BLaER1 treated with 17β-estradiol and CSF1 and Interleukin-3, amounts not matched to agents 10 nM and 100 nM (cell line): ENCODE measurements at regions not wholly inside any gene's neighbourhood (a gene's known extent, or its start where the extent isn't known, plus 50 kb on each side); places are given as distances from the start of the nearest gene placed in this dataset.
A peak's percentile ranks its signal among the peaks of the same experiment; 100 is the strongest.

Source experiments
- H3K27ac ChIP-seq, 11 experiments: shearing (Covaris generic); formaldehyde crosslinking; 2 replicates each; pipeline ENCODE4 v1.8.1; 2022
- H3K27me3 ChIP-seq, 11 experiments: shearing (Covaris generic); formaldehyde crosslinking; 2 replicates each; pipeline ENCODE4 v1.8.1; 2022
- H3K36me3 ChIP-seq, 11 experiments: shearing (Covaris generic); formaldehyde crosslinking; 2 replicates each; pipeline ENCODE4 v1.8.1; 2022
- H3K4me1 ChIP-seq, 10 experiments: shearing (Covaris generic); formaldehyde crosslinking; 2 replicates each; pipeline ENCODE4 v1.8.1; 2022
- H3K4me2 ChIP-seq, 11 experiments: shearing (Covaris generic); formaldehyde crosslinking; 2 replicates each; pipeline ENCODE4 v1.8.1; 2022
- H3K4me3 ChIP-seq, 10 experiments: shearing (Covaris generic); formaldehyde crosslinking; 2 replicates each; pipeline ENCODE4 v1.8.1; 2022
- H3K9ac ChIP-seq, 11 experiments: shearing (Covaris generic); formaldehyde crosslinking; 2 replicates each; pipeline ENCODE4 v1.8.1; 2022
- H3K9me3 ChIP-seq, 11 experiments: shearing (Covaris generic); formaldehyde crosslinking; replicated peaks in 1 of 11; 2 replicates each; pipeline ENCODE4 v1.8.1; 2022
- H4K20me1 ChIP-seq, 11 experiments: shearing (Covaris generic); formaldehyde crosslinking; 2 replicates each; pipeline ENCODE4 v1.8.1; 2022
- Cebpa-rat ChIP-seq, 11 experiments: shearing (Covaris generic); IDR thresholded peaks; 2 replicates each; pipeline ENCODE4 v1.8.1; 2022

DNA sequence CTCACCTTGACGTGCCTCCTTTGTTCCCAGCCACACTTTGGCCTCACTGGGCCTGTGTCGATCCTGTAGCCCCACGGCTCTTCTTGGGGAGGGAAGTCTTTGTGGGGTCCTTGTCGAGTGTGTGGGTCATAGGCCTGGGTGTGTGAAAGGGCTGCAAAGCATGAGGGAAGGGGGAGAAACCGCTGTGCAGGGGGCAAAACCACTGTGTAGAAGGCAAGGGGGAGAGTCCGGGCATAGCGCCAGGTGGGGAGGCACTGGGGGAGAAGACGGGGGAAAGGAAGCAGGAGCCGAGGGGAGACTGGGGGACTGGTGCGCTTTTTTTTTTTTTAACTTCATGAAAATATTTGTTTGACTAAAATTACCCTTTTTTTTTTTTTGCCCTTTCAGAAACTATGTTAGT lies 65.1 kb upstream of the RASD2 start:
- no peak for TF ChIP-seq Cebpa-rat (IDR thresholded peaks at IDR 0.05)
- Histone ChIP-seq H3K4me1 (peaks cover 47 to 58% (median 57%) of the 10 kb centered on the region in 10 experiments), H4K20me1 (peaks cover 0 to 28% (median 13%) of the 10 kb centered on the region in 11 experiments; a peak in 12 of 22 replicates), H3K27me3 (peaks cover 10 to 31% (median 19%) of the 10 kb centered on the region in 11 experiments; a peak in 20 of 22 replicates), H3K9ac (no peak overlapping the region; a peak in 1 of 22 replicates), H3K4me2 (peak overlapping the region in 10 of 11 experiments; percentile 59 to 96 (median 90); a peak in 20 of 22 replicates), H3K4me3 (no peak overlapping the region), H3K27ac (no peak overlapping the region), H3K9me3 (peaks cover 14 to 21% (median 18%) of the 10 kb centered on the region in 11 experiments; a peak in 20 of 22 replicates), H3K36me3 (peaks cover 0 to 22% (median 6%) of the 10 kb centered on the region in 11 experiments; a peak in 7 of 22 replicates)

DNA sequence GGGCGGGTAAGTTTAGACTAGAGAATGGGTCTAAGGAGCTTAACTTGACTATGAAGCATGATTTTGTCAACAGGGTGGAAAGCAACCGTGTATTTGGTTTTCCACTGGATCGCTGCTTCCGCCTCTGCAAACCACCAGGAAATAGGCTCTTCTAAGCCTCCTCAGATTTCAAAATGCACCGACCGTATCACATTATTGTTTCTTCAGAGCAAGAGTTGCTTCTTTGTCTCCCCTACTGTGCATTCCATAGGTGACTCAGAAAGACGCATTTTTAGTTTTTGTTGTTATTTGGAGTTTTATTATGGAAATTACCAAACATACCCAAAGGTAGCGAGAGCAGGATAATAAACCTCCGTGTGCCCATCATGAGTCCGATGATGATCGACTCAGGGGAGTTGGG lies 64.3 kb upstream of the RASD2 start:
- Histone ChIP-seq H3K9me3 (peaks cover 6 to 13% (median 10%) of the 10 kb centered on the region in 11 experiments; a peak in 20 of 22 replicates), H3K27ac (no peak overlapping the region), H3K4me1 (peaks cover 55 to 66% (median 65%) of the 10 kb centered on the region in 10 experiments), H4K20me1 (peaks cover 0 to 32% (median 14%) of the 10 kb centered on the region in 11 experiments; a peak in 12 of 22 replicates), H3K9ac (no peak overlapping the region), H3K4me2 (peak overlapping the region; percentile 12 to 96 (median 89); a peak in 21 of 22 replicates), H3K36me3 (peaks cover 0 to 14% (median 0%) of the 10 kb centered on the region in 11 experiments; a peak in 6 of 22 replicates), H3K4me3 (no peak overlapping the region), H3K27me3 (peaks cover 10 to 32% (median 19%) of the 10 kb centered on the region in 11 experiments; a peak in 20 of 22 replicates)
- no peak for TF ChIP-seq Cebpa-rat (IDR thresholded peaks at IDR 0.05)

DNA sequence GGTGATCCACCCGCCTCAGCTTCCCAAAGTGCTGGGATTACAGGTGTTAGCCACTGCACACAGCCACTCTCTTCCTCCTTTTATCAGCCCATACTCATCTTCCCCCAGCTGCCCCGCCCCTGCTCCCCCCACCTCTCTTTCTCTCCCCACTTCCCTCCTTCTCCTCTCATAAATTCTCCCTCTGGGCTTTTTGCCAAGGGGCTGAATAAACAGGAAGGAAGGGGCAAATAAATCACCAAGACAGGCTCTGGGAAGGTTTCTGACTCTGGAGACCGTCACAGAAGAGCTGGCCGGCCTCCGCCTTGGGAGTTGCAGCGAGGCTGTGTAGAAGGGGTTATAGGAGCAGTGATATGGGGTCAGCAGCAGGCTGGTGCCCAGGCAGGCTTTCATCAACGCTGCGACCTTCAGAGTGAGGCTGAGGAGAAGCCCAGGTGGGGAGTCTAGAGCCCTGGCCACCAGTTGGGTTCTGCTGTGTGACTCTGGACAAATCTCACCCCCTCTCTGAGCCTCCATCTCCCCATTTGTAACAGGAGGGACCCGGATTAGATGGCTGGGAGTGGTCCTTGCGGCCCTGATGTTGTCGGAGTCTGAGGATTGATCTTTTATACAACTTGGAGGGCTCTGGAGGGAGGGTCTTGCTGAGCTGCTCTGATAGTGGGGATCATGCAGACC lies 62.6 kb upstream of the RASD2 start:
- peaks cover 10 to 43% (median 19%) of the 10 kb centered on the region in 11 experiments; a peak in 20 of 22 replicates for H3K27me3 ChIP-seq
- peak overlapping the region in 6 of 11 experiments; percentile 4 to 43 (median 32); a peak in 10 of 22 replicates for H3K9ac ChIP-seq
- peaks cover 61 to 78% (median 76%) of the 10 kb centered on the region in 10 experiments for H3K4me1 ChIP-seq
- H4K20me1 ChIP-seq, result peaks cover 0 to 32% (median 14%) of the 10 kb centered on the region in 11 experiments; a peak in 12 of 22 replicates
- H3K9me3 ChIP-seq, result peaks cover 0 to 5% (median 0%) of the 10 kb centered on the region in 11 experiments; a peak in 1 of 22 replicates
- H3K36me3 ChIP-seq, result no peaks in the 10 kb centered on the region
- peak overlapping the region in 3 of 10 experiments; percentile 14 to 42 (median 33); a peak in 5 of 20 replicates for H3K4me3 ChIP-seq
- peak overlapping the region in 1 of 11 experiments; percentile 33; a peak in 1 of 22 replicates for H3K27ac ChIP-seq
- no peak for TF ChIP-seq Cebpa-rat (IDR thresholded peaks at IDR 0.05)
- peak overlapping the region; percentile 85 to 96 (median 93) for H3K4me2 ChIP-seq

DNA sequence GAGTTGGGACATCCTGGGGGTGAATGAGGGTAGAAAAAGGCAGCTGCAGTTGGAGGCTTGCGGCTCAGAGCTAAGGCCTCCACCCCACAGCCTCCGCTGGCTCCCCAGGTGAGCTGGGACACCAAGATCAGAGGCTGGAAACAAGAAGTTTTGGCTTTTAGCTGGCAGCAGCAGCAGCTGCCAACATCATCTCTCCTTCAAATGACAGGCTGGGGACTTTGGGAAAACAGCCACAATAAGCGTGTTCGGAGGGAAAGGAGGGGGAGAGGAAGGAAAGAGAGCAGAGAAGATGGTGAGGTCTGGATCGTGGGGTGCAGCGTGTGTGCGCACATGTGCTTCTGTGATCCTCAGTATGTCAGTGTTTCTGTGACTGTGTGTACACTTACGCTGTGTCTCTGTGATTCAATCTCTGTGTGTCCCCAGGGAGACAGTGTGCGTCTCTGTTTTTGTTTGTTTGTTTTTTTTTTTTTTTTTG lies 62.0 kb upstream of the RASD2 start:
- H3K4me2 ChIP-seq, result peak overlapping the region; percentile 85 to 96 (median 93)
- peaks cover 61 to 79% (median 78%) of the 10 kb centered on the region in 10 experiments for H3K4me1 ChIP-seq
- peaks cover 0 to 32% (median 14%) of the 10 kb centered on the region in 11 experiments; a peak in 12 of 22 replicates for H4K20me1 ChIP-seq
- H3K4me3 ChIP-seq, result peak overlapping the region in 3 of 10 experiments; percentile 14 to 42 (median 33); a peak in 5 of 20 replicates
- no peaks in the 10 kb centered on the region for H3K36me3 ChIP-seq
- H3K27ac ChIP-seq, result peak overlapping the region in 1 of 11 experiments; percentile 33; a peak in 1 of 22 replicates
- H3K9me3 ChIP-seq, result peaks cover 0 to 5% (median 0%) of the 10 kb centered on the region in 11 experiments; a peak in 1 of 22 replicates
- no peak for TF ChIP-seq Cebpa-rat (IDR thresholded peaks at IDR 0.05)
- H3K9ac ChIP-seq, result peak overlapping the region in 6 of 11 experiments; percentile 4 to 43 (median 32); a peak in 7 of 22 replicates
- peaks cover 10 to 44% (median 19%) of the 10 kb centered on the region in 11 experiments; a peak in 20 of 22 replicates for H3K27me3 ChIP-seq

- Histone ChIP-seq H3K36me3 (no peaks in the 10 kb centered on the region), H4K20me1 (peaks cover 0 to 32% (median 14%) of the 10 kb centered on the region in 11 experiments; a peak in 12 of 22 replicates), H3K4me3 (no peak overlapping the region), H3K27me3 (peaks cover 10 to 44% (median 19%) of the 10 kb centered on the region in 11 experiments; a peak in 20 of 22 replicates), H3K4me2 (peak overlapping the region; percentile 7 to 96 (median 93); a peak in 20 of 22 replicates), H3K9ac (0 out of 22 replicates have a peak overlapping the region, but pooled peaks of 1 of the 11 experiments have one; percentile 39), H3K27ac (no peak overlapping the region), H3K9me3 (peaks cover 0 to 5% (median 0%) of the 10 kb centered on the region in 11 experiments; a peak in 1 of 22 replicates), H3K4me1 (peaks cover 61 to 84% (median 79%) of the 10 kb centered on the region in 10 experiments)
- TF ChIP-seq Cebpa-rat (IDR thresholded peaks at IDR 0.05), result no peak
Measured at GRCh38 chr22:35479359-35479758, 61.3 kb upstream of the RASD2 start.

DNA sequence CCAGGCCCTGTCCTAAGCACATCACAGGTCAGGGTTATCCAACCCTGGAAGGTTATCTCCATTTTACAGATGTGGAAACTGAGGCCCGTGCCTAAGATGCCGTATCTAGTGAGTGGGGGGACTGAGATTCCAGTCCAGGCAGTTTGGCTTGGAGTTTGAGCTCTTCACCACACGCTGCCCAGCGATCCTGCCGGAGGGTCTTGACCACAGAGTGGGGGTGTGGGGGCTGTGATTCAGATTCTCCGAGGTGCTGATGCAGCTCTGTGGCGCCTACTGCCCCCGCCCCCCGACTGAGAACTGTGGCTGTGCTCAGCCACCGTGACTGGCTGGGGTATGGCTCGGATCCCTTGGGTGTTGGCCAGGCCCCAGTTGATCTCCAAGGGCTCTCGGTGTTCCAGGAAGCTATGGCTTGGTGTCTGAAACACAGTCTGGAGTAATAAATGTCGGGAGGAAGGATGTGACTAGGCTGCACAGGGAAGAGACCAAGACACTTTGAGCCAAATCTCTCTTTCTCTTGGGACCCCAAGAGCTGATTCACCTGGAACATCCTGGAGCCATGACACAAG lies 60.6 kb upstream of the RASD2 start:
- Histone ChIP-seq H4K20me1 (peaks cover 0 to 32% (median 14%) of the 10 kb centered on the region in 11 experiments; a peak in 12 of 22 replicates), H3K4me1 (peaks cover 61 to 82% (median 76%) of the 10 kb centered on the region in 10 experiments), H3K9ac (peak overlapping the region in 10 of 11 experiments; percentile 27 to 58 (median 40); a peak in 10 of 22 replicates), H3K4me3 (peak overlapping the region in 5 of 10 experiments; percentile 3 to 49 (median 33); a peak in 7 of 20 replicates), H3K9me3 (peaks cover 0 to 5% (median 0%) of the 10 kb centered on the region in 11 experiments; a peak in 1 of 22 replicates), H3K27me3 (peaks cover 10 to 44% (median 19%) of the 10 kb centered on the region in 11 experiments; a peak in 20 of 22 replicates), H3K36me3 (no peaks in the 10 kb centered on the region), H3K27ac (peak overlapping the region in 9 of 11 experiments; percentile 26 to 66 (median 53); a peak in 16 of 22 replicates), H3K4me2 (peak overlapping the region; percentile 86 to 96 (median 93))
- no peak for TF ChIP-seq Cebpa-rat (IDR thresholded peaks at IDR 0.05)

- H4K20me1 ChIP-seq, result peaks cover 0 to 32% (median 14%) of the 10 kb centered on the region in 11 experiments; a peak in 12 of 22 replicates
- no peak for TF ChIP-seq Cebpa-rat (IDR thresholded peaks at IDR 0.05)
- H3K4me3 ChIP-seq, result peak overlapping the region in 6 of 10 experiments; percentile 3 to 49 (median 27); a peak in 9 of 20 replicates
- H3K4me2 ChIP-seq, result peak overlapping the region; percentile 86 to 96 (median 93)
- peak overlapping the region in 10 of 11 experiments; percentile 26 to 66 (median 51); a peak in 18 of 22 replicates for H3K27ac ChIP-seq
- H3K27me3 ChIP-seq, result peaks cover 10 to 44% (median 19%) of the 10 kb centered on the region in 11 experiments; a peak in 20 of 22 replicates
- H3K36me3 ChIP-seq, result no peaks in the 10 kb centered on the region
- H3K9me3 ChIP-seq, result peaks cover 0 to 5% (median 0%) of the 10 kb centered on the region in 11 experiments; a peak in 1 of 22 replicates
- H3K4me1 ChIP-seq, result peaks cover 59 to 74% (median 68%) of the 10 kb centered on the region in 10 experiments
- peak overlapping the region; percentile 27 to 58 (median 39); a peak in 18 of 22 replicates for H3K9ac ChIP-seq
Measured at GRCh38 chr22:35480627-35481550, 59.7 kb upstream of the RASD2 start.
